ENCODE measurements at regions not wholly inside any gene's neighbourhood (a gene's known extent, or its start where the extent isn't known, plus 50 kb on each side); places are given as distances from the start of the nearest gene placed in this dataset.

GRCh38 chr12:24374452-24374851, 425.0 kb upstream of the SOX5 start:
- Histone ChIP-seq H3F3A (ENCODE audit: insufficient read depth, low read length) (no peaks in the 10 kb centered on the region), H3K36me3 (ENCODE audit: insufficient read depth, low read length) (no peaks in the 10 kb centered on the region), H3K27ac (ENCODE audit: low read depth, low read length, poor library complexity, severe bottlenecking) (no peak overlapping the region), H4K20me1 (ENCODE audit: insufficient read depth, low read length) (no peaks in the 10 kb centered on the region), H3K9me2 (ENCODE audit: low read depth, low read length) (no peaks in the 10 kb centered on the region), H2AFZ (ENCODE audit: low read length) (no peak overlapping the region), H3K27me3 (ENCODE audit: insufficient read depth, low read length) (no peaks in the 10 kb centered on the region), H3K9me3 (ENCODE audit: low read length) (no peaks in the 10 kb centered on the region), H3K4me2 (ENCODE audit: low read length) (no peak overlapping the region), H3K4me3 (ENCODE audit: low read depth, low read length, poor library complexity, severe bottlenecking) (no peak overlapping the region), H3K9ac (ENCODE audit: low read length) (no peak overlapping the region), H3K4me1 (ENCODE audit: insufficient read depth, low read length, severe bottlenecking) (no peaks in the 10 kb centered on the region), H3K79me2 (ENCODE audit: insufficient read depth, low read length) (no peaks in the 10 kb centered on the region)
- TF ChIP-seq CTCF (IDR thresholded peaks at IDR 0.05; ENCODE audit: low read length) (no peak), EZH2 (IDR thresholded peaks at IDR 0.05; ENCODE audit: borderline replicate concordance, low read length) (no peak)

- Histone ChIP-seq H3K79me2 (ENCODE audit: insufficient read depth, low read length) (no peaks in the 10 kb centered on the region), H4K20me1 (ENCODE audit: insufficient read depth, low read length) (no peaks in the 10 kb centered on the region), H3K4me3 (ENCODE audit: low read depth, low read length, poor library complexity, severe bottlenecking) (no peak overlapping the region), H3K4me1 (ENCODE audit: insufficient read depth, low read length, severe bottlenecking) (no peaks in the 10 kb centered on the region), H3K9me2 (ENCODE audit: low read depth, low read length) (no peaks in the 10 kb centered on the region), H2AFZ (ENCODE audit: low read length) (no peak overlapping the region), H3K4me2 (ENCODE audit: low read length) (no peak overlapping the region), H3F3A (ENCODE audit: insufficient read depth, low read length) (no peaks in the 10 kb centered on the region), H3K9me3 (ENCODE audit: low read length) (no peaks in the 10 kb centered on the region), H3K27ac (ENCODE audit: low read depth, low read length, poor library complexity, severe bottlenecking) (no peak overlapping the region), H3K36me3 (ENCODE audit: insufficient read depth, low read length) (no peaks in the 10 kb centered on the region), H3K9ac (ENCODE audit: low read length) (no peak overlapping the region), H3K27me3 (ENCODE audit: insufficient read depth, low read length) (no peaks in the 10 kb centered on the region)
- TF ChIP-seq EZH2 (IDR thresholded peaks at IDR 0.05; ENCODE audit: borderline replicate concordance, low read length) (no peak), CTCF (IDR thresholded peaks at IDR 0.05; ENCODE audit: low read length) (no peak)
Observed at GRCh38 chr12:24373004-24373403, 423.5 kb upstream of the SOX5 start.

DNA sequence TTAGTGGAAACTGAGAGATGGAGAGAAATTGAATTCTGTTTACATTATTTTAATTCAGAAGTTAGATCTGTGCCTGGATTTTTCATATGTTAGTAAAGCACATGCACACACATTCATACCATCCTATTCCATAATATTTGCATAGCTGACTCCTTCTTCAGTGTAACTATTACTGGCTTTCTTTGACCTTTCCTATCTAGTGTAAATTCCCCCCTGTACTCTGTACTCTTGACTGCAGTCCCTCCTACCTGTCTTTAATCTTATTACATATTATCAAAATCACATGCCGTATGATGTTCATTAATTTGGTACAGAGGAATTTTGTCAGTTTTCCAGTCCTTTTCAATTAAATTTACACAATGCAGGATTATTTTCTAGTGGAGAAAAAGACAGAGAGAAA, 417.0 kb upstream of the SOX5 start:
- Histone ChIP-seq H3K4me3 (ENCODE audit: low read depth, low read length, poor library complexity, severe bottlenecking) (no peak overlapping the region), H3K27me3 (ENCODE audit: insufficient read depth, low read length) (no peaks in the 10 kb centered on the region), H3K9me2 (ENCODE audit: low read depth, low read length) (no peaks in the 10 kb centered on the region), H4K20me1 (ENCODE audit: insufficient read depth, low read length) (no peaks in the 10 kb centered on the region), H3K9ac (ENCODE audit: low read length) (no peak overlapping the region), H3K79me2 (ENCODE audit: insufficient read depth, low read length) (no peaks in the 10 kb centered on the region), H3K4me2 (ENCODE audit: low read length) (no peak overlapping the region), H3K27ac (ENCODE audit: low read depth, low read length, poor library complexity, severe bottlenecking) (no peak overlapping the region), H3F3A (ENCODE audit: insufficient read depth, low read length) (no peaks in the 10 kb centered on the region), H3K9me3 (ENCODE audit: low read length) (no peaks in the 10 kb centered on the region), H2AFZ (ENCODE audit: low read length) (no peak overlapping the region), H3K4me1 (ENCODE audit: insufficient read depth, low read length, severe bottlenecking) (no peaks in the 10 kb centered on the region), H3K36me3 (ENCODE audit: insufficient read depth, low read length) (no peaks in the 10 kb centered on the region)
- TF ChIP-seq EZH2 (IDR thresholded peaks at IDR 0.05; ENCODE audit: borderline replicate concordance, low read length), result no peak
- TF ChIP-seq CTCF (IDR thresholded peaks at IDR 0.05; ENCODE audit: low read length), result no peak
